ENCODE measurements at regions not wholly inside any gene's neighbourhood (a gene's known extent, or its start where the extent isn't known, plus 50 kb on each side); places are given as distances from the start of the nearest gene placed in this dataset.
A peak's percentile ranks its signal among the peaks of the same experiment; 100 is the strongest.
"Not testable (repeated sequence)": the region's sequence is repeated elsewhere in the genome, so short reads cannot be mapped to it uniquely, and the experiment has no call there.

DNA sequence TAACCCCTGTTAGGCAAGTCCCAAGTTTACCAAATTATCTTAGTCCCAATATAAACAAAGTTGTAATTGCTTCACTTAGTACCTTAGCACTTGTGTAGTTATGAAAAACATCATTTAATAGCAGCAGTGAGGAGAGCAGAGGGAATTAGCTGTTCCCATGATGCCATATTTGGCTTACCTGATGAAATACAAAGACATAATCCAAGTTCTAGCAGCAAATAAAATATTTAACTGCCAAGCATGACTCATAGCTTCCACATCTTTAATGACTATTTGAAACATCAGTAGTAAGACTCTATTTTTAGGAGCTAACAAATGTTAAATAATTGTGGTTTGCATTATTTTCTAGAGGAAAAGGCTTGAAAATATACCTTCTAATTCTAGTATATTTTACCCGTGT lies 94.0 kb upstream of the MCHR2 start:
- Histone ChIP-seq H3K4me3 (ENCODE audit: low read length) (no peak overlapping the region), H3K27me3 (ENCODE audit: control insufficient read depth, insufficient read depth, low read length) (no peaks in the 10 kb centered on the region), H3K27ac (ENCODE audit: low read length) (no peak overlapping the region), H3K4me1 (ENCODE audit: control insufficient read depth, insufficient read depth, low read length) (no peaks in the 10 kb centered on the region), H3K36me3 (ENCODE audit: control insufficient read depth, insufficient read depth, low read length) (no peaks in the 10 kb centered on the region), H3K9me3 (replicated peaks; ENCODE audit: control insufficient read depth, low read depth, low read length) (no peaks in the 10 kb centered on the region)
- no CpG with 5 or more reads among the region's 1 CpG for WGBS (ENCODE audit: insufficient coverage)
- peak; percentile 25 for DNase-seq

DNA sequence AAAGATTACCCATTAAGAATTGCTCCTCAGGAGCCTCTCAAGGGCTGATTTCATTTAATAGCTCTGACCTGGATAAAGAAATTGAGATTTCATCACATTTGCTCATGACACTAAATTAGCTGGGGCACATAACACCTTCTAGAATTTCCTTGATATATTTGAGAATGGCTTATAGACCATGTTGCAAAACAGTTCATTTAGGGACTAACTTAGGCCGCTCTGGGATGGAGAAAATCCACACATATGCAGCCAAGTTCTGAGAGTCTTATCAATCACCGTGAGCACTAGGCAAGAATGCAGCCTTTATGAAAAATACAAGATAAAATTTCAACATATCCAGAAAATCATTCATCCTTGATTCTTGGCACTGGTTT lies 91.0 kb upstream of the MCHR2 start:
- Histone ChIP-seq H3K27ac (ENCODE audit: low read length) (no peak overlapping the region), H3K4me3 (ENCODE audit: low read length) (no peak overlapping the region), H3K9me3 (replicated peaks; ENCODE audit: control insufficient read depth, low read depth, low read length) (no peaks in the 10 kb centered on the region), H3K36me3 (ENCODE audit: control insufficient read depth, insufficient read depth, low read length) (no peaks in the 10 kb centered on the region), H3K4me1 (ENCODE audit: control insufficient read depth, insufficient read depth, low read length) (no peaks in the 10 kb centered on the region), H3K27me3 (ENCODE audit: control insufficient read depth, insufficient read depth, low read length) (no peaks in the 10 kb centered on the region)
- 72% methylated on average over 2 of the region's 2 CpGs for WGBS (ENCODE audit: insufficient coverage)
- DNase-seq = no peak

DNA sequence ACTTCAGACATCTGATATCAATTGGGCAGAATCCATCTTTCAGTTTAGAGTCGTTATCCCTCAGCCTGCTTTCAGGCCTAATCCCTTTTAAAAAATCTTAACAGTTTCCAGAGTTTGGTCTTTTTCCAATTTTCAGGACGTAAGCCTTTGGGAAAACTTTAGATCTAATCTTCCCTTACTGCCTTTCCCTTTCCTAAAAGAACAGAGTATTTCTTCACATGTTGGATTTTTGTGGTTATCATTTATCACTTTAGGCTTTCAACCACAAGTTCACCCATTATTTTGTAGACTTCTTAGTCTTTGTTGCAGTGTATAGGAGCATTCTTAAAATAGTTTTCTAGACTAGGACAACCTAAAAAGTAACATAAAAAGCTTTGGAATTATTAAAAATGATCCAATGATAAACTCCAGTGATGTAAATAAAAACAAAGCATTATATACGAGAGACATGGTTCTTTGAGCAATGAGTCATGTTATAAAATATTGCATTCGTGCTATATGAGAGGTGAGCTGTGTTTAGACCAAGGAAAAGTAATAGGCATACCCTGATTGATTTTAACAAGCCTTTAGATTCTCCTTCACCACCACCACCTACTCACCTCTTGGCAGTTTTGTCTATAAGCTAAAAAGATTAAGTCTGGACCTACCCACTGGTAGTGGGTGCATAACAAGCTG lies 90.4 kb upstream of the MCHR2 start:
- Histone ChIP-seq H3K4me1 (ENCODE audit: control insufficient read depth, insufficient read depth, low read length) (no peaks in the 10 kb centered on the region), H3K9me3 (replicated peaks; ENCODE audit: control insufficient read depth, low read depth, low read length) (no peaks in the 10 kb centered on the region), H3K36me3 (ENCODE audit: control insufficient read depth, insufficient read depth, low read length) (no peaks in the 10 kb centered on the region), H3K4me3 (ENCODE audit: low read length) (no peak overlapping the region), H3K27ac (ENCODE audit: low read length) (no peak overlapping the region), H3K27me3 (ENCODE audit: control insufficient read depth, insufficient read depth, low read length) (no peaks in the 10 kb centered on the region)
- 40% methylated on average over 1 of the region's 4 CpGs for WGBS (ENCODE audit: insufficient coverage)
- no peak for DNase-seq

DNA sequence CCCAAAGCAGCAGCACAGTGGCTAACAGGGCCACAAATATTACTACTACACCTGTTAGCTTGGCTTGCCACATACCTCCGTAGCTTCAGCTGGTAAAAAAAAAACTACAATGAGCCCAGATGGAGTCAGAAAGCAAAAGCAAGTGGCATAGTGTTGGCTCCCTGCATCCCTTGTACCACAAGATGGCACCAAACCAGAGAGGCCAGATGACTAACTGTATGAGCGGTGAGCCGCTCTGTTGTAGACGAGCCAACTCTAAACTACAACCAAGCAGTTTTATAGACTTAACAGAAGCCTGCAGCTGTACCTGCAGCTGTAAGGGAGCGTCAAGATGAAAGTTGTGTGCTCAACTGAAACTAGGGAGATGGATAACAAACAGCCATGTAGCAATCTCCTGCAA lies 84.5 kb upstream of the MCHR2 start:
- H3K9me3 ChIP-seq (replicated peaks; ENCODE audit: control insufficient read depth, low read depth, low read length) = no peaks in the 10 kb centered on the region
- peak; percentile 9 for DNase-seq
- no peaks in the 10 kb centered on the region for H3K36me3 ChIP-seq (ENCODE audit: control insufficient read depth, insufficient read depth, low read length)
- WGBS (ENCODE audit: insufficient coverage) = 40% methylated on average over 1 of the region's 5 CpGs
- no peaks in the 10 kb centered on the region for H3K4me1 ChIP-seq (ENCODE audit: control insufficient read depth, insufficient read depth, low read length)
- no peak overlapping the region for H3K27ac ChIP-seq (ENCODE audit: low read length)
- no peaks in the 10 kb centered on the region for H3K27me3 ChIP-seq (ENCODE audit: control insufficient read depth, insufficient read depth, low read length)
- H3K4me3 ChIP-seq (ENCODE audit: low read length) = no peak overlapping the region

DNA sequence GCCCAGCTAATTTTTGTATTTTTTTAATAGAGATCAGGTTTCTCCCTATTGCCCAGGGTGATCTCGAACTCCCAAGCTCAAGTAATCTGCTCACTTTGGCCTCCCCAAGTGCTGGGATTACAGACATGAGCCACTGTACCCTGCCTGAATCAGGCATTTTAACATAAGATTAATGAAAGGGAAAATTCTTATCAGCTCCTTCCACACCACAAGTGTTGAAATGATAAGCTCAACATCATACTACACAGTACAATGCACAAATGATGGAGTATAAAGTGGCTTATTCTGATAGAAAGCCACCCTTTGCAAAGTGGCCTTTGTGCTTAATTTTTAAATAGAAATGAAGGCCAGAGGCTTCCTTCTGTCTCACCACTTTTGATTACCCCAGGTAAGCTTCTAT lies 71.3 kb upstream of the MCHR2 start:
- no CpG with 5 or more reads among the region's 1 CpG for WGBS (ENCODE audit: insufficient coverage)
- Histone ChIP-seq H3K27me3 (ENCODE audit: control insufficient read depth, insufficient read depth, low read length) (no peaks in the 10 kb centered on the region), H3K9me3 (replicated peaks; ENCODE audit: control insufficient read depth, low read depth, low read length) (peaks cover 5% of the 10 kb centered on the region), H3K4me1 (ENCODE audit: control insufficient read depth, insufficient read depth, low read length) (no peaks in the 10 kb centered on the region), H3K27ac (ENCODE audit: low read length) (no peak overlapping the region), H3K4me3 (ENCODE audit: low read length) (no peak overlapping the region), H3K36me3 (ENCODE audit: control insufficient read depth, insufficient read depth, low read length) (no peaks in the 10 kb centered on the region)
- no peak for DNase-seq

DNA sequence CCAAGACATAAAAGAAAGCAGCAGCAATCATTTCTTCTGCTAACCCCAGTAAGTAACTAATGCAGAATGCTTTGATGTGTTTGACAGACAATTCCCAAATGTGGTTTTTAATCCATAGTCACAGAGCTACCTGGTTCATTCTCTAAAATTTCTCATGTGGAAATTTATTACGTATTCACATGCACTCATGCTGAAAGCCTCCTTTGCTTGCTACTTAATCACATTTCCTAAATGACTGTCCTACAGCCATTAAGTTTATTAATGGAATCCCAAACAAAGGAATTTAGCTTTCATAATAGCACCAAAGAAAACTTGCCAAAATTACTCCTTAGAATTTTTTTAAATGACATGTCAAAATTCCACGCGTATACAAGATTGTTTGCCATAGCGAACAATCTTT lies 68.6 kb upstream of the MCHR2 start:
- WGBS (ENCODE audit: insufficient coverage) = 100% methylated on average over 1 of the region's 4 CpGs
- no peak for DNase-seq
- H3K36me3 ChIP-seq (ENCODE audit: control insufficient read depth, insufficient read depth, low read length) = no peaks in the 10 kb centered on the region

DNA sequence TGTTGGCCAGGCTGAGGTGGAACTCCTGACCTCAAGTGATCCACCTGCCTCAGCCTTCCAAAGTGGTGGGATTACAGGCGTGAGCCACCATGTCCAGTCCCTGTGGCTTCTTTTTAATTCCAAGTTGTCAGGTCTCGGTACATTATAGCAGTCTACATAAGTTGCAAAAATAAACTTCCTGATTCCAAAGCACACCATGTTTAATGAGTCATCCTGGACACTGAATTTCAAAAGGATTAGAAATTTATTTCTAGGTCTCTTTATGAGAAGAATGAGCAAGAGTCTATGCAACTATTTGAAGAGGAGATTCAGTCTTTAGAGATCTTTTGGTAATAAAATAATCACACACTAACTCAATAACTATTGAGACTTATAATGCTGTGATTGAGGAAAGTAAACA lies 63.9 kb upstream of the MCHR2 start:
- no peaks in the 10 kb centered on the region for H3K4me1 ChIP-seq (ENCODE audit: control insufficient read depth, insufficient read depth, low read length)
- no peak for DNase-seq
- no CpG with 5 or more reads among the region's 2 CpGs for WGBS (ENCODE audit: insufficient coverage)
- H3K27ac ChIP-seq (ENCODE audit: low read length) = no peak overlapping the region
- H3K27me3 ChIP-seq (ENCODE audit: control insufficient read depth, insufficient read depth, low read length) = no peaks in the 10 kb centered on the region
- H3K36me3 ChIP-seq (ENCODE audit: control insufficient read depth, insufficient read depth, low read length) = no peaks in the 10 kb centered on the region
- H3K4me3 ChIP-seq (ENCODE audit: low read length) = no peak overlapping the region
- H3K9me3 ChIP-seq (replicated peaks; ENCODE audit: control insufficient read depth, low read depth, low read length) = no peaks in the 10 kb centered on the region

More for the DNA sequence above, 68.6 kb upstream of the MCHR2 start:
- Histone ChIP-seq H3K4me1 (ENCODE audit: control insufficient read depth, insufficient read depth, low read length) (no peaks in the 10 kb centered on the region), H3K27me3 (ENCODE audit: control insufficient read depth, insufficient read depth, low read length) (no peaks in the 10 kb centered on the region), H3K9me3 (replicated peaks; ENCODE audit: control insufficient read depth, low read depth, low read length) (no peaks in the 10 kb centered on the region), H3K4me3 (ENCODE audit: low read length) (no peak overlapping the region), H3K27ac (ENCODE audit: low read length) (no peak overlapping the region)

DNA sequence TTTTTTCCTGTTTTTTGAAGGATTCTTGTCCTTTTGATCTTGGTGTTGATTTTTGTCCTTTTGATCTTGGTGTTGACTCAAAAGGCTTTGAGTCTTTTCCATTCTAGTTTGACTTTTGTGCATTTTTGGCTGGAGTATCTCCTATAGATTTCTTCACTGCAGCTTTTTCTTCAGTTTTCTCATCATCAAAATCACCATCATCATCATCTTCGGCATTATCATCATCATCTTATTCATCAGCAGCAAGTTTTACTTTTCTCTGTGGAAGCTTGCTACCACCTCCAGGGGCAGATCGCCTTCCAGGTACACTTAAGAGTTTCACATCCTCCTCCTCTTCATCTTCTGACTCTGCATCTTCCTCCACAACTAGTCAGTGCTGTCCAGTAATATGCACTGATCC lies 56.5 kb upstream of the MCHR2 start:
- no peaks in the 10 kb centered on the region for H3K36me3 ChIP-seq (ENCODE audit: control insufficient read depth, insufficient read depth, low read length)
- H3K27ac ChIP-seq (ENCODE audit: low read length) = no peak overlapping the region
- DNase-seq = no peak
- H3K27me3 ChIP-seq (ENCODE audit: control insufficient read depth, insufficient read depth, low read length) = no peaks in the 10 kb centered on the region
- H3K9me3 ChIP-seq (replicated peaks; ENCODE audit: control insufficient read depth, low read depth, low read length) = no peaks in the 10 kb centered on the region
- H3K4me3 ChIP-seq (ENCODE audit: low read length) = no peak overlapping the region
- H3K4me1 ChIP-seq (ENCODE audit: control insufficient read depth, insufficient read depth, low read length) = no peaks in the 10 kb centered on the region
- 88% methylated on average over 2 of the region's 2 CpGs for WGBS (ENCODE audit: insufficient coverage)

DNA sequence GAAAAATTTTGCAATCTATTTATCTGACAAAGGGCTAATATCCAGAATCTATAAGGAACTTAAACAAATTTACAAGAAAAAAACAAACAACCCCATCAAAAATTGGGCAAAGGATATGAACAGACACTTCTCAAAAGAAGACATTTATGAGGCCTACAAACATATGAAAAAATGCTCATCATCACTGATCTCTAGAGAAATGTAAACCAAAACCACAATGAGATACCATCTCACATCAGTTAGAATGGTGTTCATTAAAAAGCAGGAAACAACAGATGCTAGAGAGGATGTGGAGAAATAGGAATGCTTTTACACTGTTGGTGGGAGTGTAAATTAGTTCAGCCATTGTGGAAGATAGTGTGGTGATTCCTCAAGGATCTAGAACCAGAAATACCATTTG lies 49.9 kb upstream of the MCHR2 start:
- not testable (repeated sequence) for H3K4me1 ChIP-seq (ENCODE audit: control insufficient read depth, insufficient read depth, low read length); H3K9me3 ChIP-seq (replicated peaks; ENCODE audit: control insufficient read depth, low read depth, low read length); H3K36me3 ChIP-seq (ENCODE audit: control insufficient read depth, insufficient read depth, low read length); H3K4me3 ChIP-seq (ENCODE audit: low read length); DNase-seq; H3K27ac ChIP-seq (ENCODE audit: low read length); H3K27me3 ChIP-seq (ENCODE audit: control insufficient read depth, insufficient read depth, low read length)

All from muscle of leg (tissue), 3 donors.